ENCODE measurements at regions not wholly inside any gene's neighbourhood (a gene's known extent, or its start where the extent isn't known, plus 50 kb on each side); places are given as distances from the start of the nearest gene placed in this dataset.

GRCh38 chr13:106326751-106327150, 208.7 kb downstream of the EFNB2 start:
- no peak for TF ChIP-seq CTCF (IDR thresholded peaks at IDR 0.05)
- TF ChIP-seq POLR2A (IDR thresholded peaks at IDR 0.05) = no peak
